ENCODE measurements at regions not wholly inside any gene's neighbourhood (a gene's known extent, or its start where the extent isn't known, plus 50 kb on each side); places are given as distances from the start of the nearest gene placed in this dataset.

GRCh38 chr5:56639476-56639875, 175.9 kb upstream of the MAP3K1 start:
- no peak for TF ChIP-seq GATA2 (IDR thresholded peaks at IDR 0.05; ENCODE audit: low read depth, low read length)
- no peak for TF ChIP-seq GATA3 (IDR thresholded peaks at IDR 0.05; ENCODE audit: low read depth, low read length)

GRCh38 chr5:56638768-56639238, 176.5 kb upstream of the MAP3K1 start:
- TF ChIP-seq GATA3 (IDR thresholded peaks at IDR 0.05; ENCODE audit: low read depth, low read length) = no peak
- TF ChIP-seq GATA2 (IDR thresholded peaks at IDR 0.05; ENCODE audit: low read depth, low read length) = no peak

- no peak for TF ChIP-seq GATA3 (IDR thresholded peaks at IDR 0.05; ENCODE audit: low read depth, low read length)
- TF ChIP-seq GATA2 (IDR thresholded peaks at IDR 0.05; ENCODE audit: low read depth, low read length) = no peak
Measured at GRCh38 chr5:56638061-56638621, 177.2 kb upstream of the MAP3K1 start.

- TF ChIP-seq GATA3 (IDR thresholded peaks at IDR 0.05; ENCODE audit: low read depth, low read length) (no peak), GATA2 (IDR thresholded peaks at IDR 0.05; ENCODE audit: low read depth, low read length) (no peak)
Measured at GRCh38 chr5:56637321-56637920, 177.9 kb upstream of the MAP3K1 start.

- TF ChIP-seq GATA2 (IDR thresholded peaks at IDR 0.05; ENCODE audit: low read depth, low read length) (no peak), GATA3 (IDR thresholded peaks at IDR 0.05; ENCODE audit: low read depth, low read length) (no peak)
Measured at GRCh38 chr5:56633950-56634349, 181.4 kb upstream of the MAP3K1 start.

GRCh38 chr5:56632939-56633338, 182.4 kb upstream of the MAP3K1 start:
- no peak for TF ChIP-seq GATA3 (IDR thresholded peaks at IDR 0.05; ENCODE audit: low read depth, low read length)
- TF ChIP-seq GATA2 (IDR thresholded peaks at IDR 0.05; ENCODE audit: low read depth, low read length) = no peak

- TF ChIP-seq GATA3 (IDR thresholded peaks at IDR 0.05; ENCODE audit: low read depth, low read length) = no peak
- TF ChIP-seq GATA2 (IDR thresholded peaks at IDR 0.05; ENCODE audit: low read depth, low read length) = no peak
Measured at GRCh38 chr5:56632199-56632598, 183.2 kb upstream of the MAP3K1 start.

GRCh38 chr5:56631719-56632118, 183.6 kb upstream of the MAP3K1 start:
- TF ChIP-seq GATA2 (IDR thresholded peaks at IDR 0.05; ENCODE audit: low read depth, low read length) = no peak
- TF ChIP-seq GATA3 (IDR thresholded peaks at IDR 0.05; ENCODE audit: low read depth, low read length) = no peak

- no peak for TF ChIP-seq GATA3 (IDR thresholded peaks at IDR 0.05; ENCODE audit: low read depth, low read length)
- no peak for TF ChIP-seq GATA2 (IDR thresholded peaks at IDR 0.05; ENCODE audit: low read depth, low read length)
Measured at GRCh38 chr5:56625541-56625940, 189.8 kb upstream of the MAP3K1 start.

GRCh38 chr5:56624751-56625150, 190.6 kb upstream of the MAP3K1 start:
- TF ChIP-seq GATA2 (IDR thresholded peaks at IDR 0.05; ENCODE audit: low read depth, low read length) = no peak
- no peak for TF ChIP-seq GATA3 (IDR thresholded peaks at IDR 0.05; ENCODE audit: low read depth, low read length)

- TF ChIP-seq GATA3 (IDR thresholded peaks at IDR 0.05; ENCODE audit: low read depth, low read length) (no peak), GATA2 (IDR thresholded peaks at IDR 0.05; ENCODE audit: low read depth, low read length) (no peak)
Measured at GRCh38 chr5:56622141-56622540, 193.2 kb upstream of the MAP3K1 start.

- TF ChIP-seq GATA2 (IDR thresholded peaks at IDR 0.05; ENCODE audit: low read depth, low read length) = no peak
- no peak for TF ChIP-seq GATA3 (IDR thresholded peaks at IDR 0.05; ENCODE audit: low read depth, low read length)
Measured at GRCh38 chr5:56620903-56621677, 194.3 kb upstream of the MAP3K1 start.

GRCh38 chr5:56617998-56618397, 197.4 kb upstream of the MAP3K1 start:
- TF ChIP-seq GATA2 (IDR thresholded peaks at IDR 0.05; ENCODE audit: low read depth, low read length) = no peak
- no peak for TF ChIP-seq GATA3 (IDR thresholded peaks at IDR 0.05; ENCODE audit: low read depth, low read length)

- TF ChIP-seq GATA2 (IDR thresholded peaks at IDR 0.05; ENCODE audit: low read depth, low read length) (no peak), GATA3 (IDR thresholded peaks at IDR 0.05; ENCODE audit: low read depth, low read length) (no peak)
Measured at GRCh38 chr5:56616454-56617160, 198.7 kb upstream of the MAP3K1 start.

Data from SH-SY5Y (cell line).